GM12892 (cell line): ENCODE measurements at regions not wholly inside any gene's neighbourhood (a gene's known extent, or its start where the extent isn't known, plus 50 kb on each side); places are given as distances from the start of the nearest gene placed in this dataset.

Experiments used
- POLR2A ChIP-seq: IDR thresholded peaks from 2 replicates; pipeline ENCODE4 v1.6.1; 2011; ENCODE audit warnings: low read depth, low read length, control low read depth
- TAF1 ChIP-seq: IDR thresholded peaks from 2 replicates; pipeline ENCODE4 v1.6.1; 2011; ENCODE audit warnings: low read depth, mild to moderate bottlenecking, control low read depth, low read length, borderline replicate concordance

DNA sequence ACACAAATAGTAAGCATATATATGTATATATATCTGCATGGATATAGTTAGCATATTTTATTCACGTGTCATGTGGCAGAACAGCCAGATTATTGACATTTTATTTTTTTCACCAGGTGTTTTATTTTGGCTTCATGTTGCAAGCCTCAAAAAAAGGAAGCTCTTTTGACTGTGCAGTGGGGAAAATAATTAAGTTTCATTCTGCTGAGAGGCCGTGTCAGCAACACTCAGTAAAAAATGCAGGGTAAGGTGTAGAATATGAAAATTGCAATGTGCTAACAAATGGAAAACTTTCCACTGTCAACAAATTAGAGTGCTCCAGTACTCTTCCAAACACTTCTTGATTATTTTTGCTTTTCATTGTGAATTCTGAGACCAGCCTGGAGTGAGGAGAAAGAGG, 511.5 kb downstream of the GLUD2 start:
- TF ChIP-seq POLR2A (no peak), TAF1 (no peak)
